GM21381 (cell line): ENCODE measurements at regions not wholly inside any gene's neighbourhood (a gene's known extent, or its start where the extent isn't known, plus 50 kb on each side); places are given as distances from the start of the nearest gene placed in this dataset.

Experiments
- ATAC-seq: cut with Tn5 transposase; IDR thresholded peaks from one replicate; pipeline ENCODE4 v1.9.1; 2021; ENCODE audit warnings: mild to moderate bottlenecking, moderate library complexity; ENCODE audit not compliant: unreplicated experiment

DNA sequence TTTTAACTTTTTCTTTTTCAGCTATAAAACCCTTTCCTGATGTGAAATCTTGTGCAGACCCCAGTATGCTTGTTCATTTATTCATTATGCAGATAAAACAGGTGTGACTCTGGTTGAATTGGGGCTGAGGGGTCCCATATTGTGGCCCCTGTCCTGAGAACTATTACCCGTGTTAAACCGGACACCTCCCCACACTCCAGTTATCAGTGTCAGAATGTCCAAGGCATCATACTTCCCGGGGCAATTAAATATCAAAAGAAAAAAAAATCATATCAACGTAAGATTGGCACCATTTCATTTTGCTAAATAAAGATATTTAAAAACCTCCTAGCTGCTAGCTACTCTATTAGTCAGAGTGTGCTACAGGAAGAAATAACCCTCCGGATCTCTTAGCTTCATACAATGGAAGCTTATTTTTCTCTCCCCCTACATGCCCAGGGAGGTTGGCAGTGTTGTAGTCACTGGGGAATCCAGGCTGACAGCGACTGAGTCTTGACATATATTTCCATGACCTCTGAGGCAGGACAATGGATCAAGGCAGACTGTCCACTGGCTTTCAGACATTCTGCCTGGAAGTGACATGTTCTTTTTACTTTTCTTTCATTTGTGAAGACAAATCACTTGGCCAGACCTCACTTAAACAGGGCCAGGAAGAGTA, 170.0 kb downstream of the SEC61B start:
- no peak for ATAC-seq

DNA sequence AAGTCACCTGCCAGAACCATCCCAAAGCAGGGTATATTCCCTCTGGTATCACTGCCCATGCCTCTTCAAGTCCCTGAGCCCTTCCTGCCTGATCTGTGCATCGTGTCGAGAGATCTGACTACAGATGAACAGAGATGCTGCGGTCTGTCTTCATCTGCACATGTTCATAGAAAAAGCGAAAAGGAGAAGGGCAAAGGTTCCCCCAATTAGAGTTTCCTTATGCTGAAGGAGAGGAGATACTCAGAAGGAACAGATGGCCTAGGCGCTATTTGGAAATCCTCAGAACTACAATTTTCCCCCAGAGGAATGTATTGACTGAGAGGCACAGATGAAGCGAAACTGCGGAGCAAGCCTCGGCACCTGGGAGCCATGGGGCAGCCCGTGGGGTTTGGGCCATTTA, 170.9 kb downstream of the SEC61B start:
- ATAC-seq: no peak

DNA sequence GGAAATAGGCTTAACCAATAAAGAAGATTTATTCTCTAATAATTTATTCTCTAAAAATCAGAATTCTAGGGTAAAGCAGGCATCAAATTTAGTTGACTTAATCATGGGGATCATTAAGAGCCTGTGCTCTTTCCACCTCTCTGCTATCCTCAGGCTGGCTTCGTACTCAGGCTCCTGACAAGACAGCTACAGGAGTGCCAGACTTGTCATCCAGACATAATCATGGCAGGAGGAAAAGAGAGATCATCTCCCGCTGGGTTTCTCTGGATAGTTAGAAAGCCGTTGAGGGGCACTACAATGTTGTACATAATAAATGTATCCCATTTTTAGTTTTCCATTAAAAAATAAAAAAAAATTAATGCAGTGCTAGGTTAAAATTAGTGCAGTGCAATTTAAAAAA, 171.9 kb downstream of the SEC61B start:
- no peak for ATAC-seq

DNA sequence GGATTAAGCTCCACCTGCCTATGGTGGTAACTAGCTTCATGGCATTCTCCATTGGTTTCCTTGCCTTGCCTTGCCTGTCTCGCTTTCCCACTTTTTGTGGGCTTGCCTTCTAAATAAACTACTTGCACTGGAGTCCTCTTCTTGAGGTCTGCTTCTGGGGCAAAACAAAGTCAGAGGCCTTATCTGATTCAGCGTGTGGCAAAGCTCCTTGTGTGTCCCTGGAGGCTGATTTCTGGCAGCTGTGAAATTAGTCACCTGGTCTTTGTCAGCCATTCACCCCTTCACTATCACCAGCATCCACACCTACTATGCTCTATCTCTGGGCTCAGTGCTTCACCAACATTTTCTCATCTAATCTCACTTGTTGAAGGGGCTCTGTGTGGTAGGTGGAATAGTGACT, 176.2 kb downstream of the SEC61B start:
- ATAC-seq: no peak

DNA sequence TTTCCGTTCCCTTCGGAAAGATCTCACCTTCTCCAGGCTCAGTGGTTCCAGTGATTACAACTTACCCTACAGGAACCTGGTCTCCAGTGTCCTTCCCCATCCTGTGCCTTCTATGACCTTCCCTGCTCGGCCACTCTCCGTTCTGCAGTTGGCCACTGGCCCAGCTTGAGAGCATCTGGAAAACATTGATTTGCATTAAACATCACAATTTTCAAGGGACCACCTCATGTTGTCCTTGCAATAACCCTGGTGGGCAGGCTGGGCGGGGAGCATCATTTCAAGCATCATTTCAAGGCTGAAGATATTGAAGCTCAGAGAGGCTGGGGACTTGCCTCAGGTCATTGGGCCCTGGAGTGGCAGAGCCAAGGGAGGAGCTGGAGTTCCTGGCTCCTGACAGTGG, 177.4 kb downstream of the SEC61B start:
- ATAC-seq: no peak

DNA sequence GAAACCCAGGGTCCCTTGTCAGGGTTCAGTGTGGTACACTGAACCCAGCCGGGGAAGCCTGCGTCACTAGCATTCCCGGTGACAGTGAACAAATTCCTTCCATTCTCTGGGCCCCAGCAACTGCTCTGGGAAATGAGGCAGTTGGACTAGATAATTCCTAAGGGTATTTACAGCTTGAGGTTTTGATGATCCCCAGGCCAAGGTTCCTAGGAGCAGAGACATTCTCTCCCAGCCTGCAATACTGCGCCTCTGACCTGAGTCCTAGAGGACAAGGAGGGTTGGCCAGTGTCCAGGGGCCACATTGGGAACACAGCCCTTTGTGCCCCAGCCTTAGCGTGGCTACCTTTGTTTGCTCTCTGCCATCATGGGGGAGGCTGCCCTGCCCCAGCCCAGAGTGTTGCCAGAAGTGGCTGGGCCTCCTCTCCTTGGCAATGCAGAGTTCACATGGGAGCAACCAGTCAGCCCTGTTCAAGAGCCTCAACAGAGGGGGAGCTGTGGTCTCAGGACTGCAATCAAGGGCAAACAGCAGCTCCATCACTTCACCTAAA, 178.2 kb downstream of the SEC61B start:
- ATAC-seq: no peak

DNA sequence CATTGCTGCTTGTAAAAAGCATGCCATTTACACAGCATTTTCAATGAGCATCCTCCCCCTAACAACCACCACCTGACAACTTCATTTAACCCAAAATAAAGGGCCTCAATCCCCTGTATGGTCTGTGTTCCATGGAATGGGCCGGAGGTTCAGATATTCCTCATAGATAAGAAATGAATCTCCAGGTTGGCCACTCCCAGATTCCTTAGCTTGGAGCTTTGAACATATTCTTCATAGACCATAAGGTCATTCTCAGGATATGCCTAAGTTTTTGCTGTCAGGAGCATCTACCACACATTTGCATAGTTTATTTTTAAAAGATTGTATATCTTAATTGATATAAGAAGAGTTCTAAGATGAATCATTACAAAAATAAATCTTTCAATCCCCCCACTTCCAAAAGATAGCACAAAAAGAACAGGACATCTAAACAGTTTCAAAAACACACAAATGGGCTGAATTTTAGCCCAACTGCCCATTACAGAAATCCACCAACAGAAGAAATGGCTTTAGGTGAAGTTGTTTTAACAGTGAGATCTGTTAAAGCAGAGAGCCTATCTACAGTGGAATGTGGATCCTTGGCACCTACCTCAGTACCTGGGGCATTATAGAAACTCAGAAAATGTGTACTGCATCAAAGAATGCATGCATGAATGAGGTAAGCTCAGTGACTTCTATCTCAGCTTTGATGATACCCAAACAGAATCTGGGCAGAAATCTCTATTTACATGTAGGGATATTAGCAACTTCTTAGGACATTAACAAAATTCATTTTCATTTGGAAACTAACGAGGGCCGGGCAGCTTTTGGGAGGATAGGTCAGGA, 179.8 kb downstream of the SEC61B start:
- ATAC-seq: no peak

DNA sequence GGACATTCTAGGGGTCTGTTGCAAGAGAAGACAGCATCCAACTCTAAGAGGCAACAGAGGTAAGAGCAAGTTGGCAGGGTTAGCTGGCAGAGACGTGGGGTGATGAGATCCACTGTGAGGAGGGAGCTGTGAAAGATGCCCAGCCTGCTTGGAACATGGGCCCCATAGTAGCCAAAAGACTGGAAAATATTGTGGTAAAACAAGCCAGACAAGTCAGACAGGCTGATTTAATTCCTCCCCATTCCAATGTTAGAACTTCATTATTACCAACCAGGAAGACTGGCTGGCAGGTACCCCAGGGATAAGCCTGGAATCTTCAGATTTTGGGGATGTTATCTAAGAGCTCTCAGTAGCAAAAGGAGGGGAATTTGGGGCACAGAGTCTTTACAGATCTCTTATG, 181.3 kb downstream of the SEC61B start:
- ATAC-seq: no peak

DNA sequence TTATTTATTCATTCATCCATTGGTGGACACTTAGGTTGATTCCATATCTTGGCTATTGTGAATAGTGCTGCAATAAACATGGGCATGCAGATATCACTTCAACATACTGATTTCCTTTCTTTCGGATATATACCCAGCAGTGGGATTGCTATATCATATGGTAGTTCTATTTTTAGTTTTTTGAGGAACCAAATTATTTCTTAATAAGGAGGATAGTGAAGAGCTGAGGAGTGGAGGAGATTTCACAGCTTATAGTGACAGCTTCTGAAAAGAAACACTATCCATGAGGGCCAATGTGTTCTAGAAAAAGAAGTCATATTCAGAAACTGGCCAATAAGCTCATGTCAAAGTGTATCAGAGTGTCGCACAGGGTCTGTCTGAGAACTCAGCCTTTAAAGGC, 183.3 kb downstream of the SEC61B start:
- ATAC-seq: no peak

DNA sequence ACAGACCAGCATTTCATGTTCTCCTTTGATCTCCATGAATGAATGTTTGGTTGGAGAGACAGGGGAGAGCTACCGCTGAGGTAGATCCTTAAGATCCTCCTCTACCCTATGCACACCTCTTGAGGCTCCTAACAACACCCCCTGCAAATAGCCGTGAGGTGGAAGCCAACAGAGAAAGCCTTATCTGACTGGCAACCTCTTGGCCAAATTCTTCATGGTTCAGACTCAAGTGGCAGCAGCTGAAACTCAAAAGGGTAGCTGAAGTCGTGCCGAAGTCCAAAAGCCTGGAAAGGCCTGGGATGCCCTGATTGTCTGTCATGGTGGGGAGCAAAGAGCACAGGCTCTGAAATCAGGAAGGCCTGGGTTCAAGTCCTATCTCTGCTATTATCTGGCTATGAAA, 184.9 kb downstream of the SEC61B start:
- ATAC-seq: no peak

DNA sequence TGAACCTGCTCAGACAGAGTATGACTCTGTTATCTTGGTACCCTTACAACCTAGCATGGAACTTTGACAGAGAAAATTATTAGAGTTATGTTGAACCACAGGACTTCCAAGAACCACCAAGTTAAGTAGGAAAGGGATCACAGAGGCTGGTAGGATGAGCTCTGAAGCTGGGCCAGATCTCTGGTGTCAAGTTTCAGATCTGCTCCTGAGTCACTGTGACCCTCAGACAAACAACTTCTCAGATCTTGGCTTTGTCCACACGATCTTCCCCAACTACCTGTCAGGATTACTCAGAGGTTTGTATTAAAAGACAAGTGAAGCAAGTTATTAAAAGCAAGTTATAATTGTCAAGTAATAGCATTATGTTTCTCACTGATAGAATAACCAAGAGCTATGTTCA, 189.0 kb downstream of the SEC61B start:
- no peak for ATAC-seq

DNA sequence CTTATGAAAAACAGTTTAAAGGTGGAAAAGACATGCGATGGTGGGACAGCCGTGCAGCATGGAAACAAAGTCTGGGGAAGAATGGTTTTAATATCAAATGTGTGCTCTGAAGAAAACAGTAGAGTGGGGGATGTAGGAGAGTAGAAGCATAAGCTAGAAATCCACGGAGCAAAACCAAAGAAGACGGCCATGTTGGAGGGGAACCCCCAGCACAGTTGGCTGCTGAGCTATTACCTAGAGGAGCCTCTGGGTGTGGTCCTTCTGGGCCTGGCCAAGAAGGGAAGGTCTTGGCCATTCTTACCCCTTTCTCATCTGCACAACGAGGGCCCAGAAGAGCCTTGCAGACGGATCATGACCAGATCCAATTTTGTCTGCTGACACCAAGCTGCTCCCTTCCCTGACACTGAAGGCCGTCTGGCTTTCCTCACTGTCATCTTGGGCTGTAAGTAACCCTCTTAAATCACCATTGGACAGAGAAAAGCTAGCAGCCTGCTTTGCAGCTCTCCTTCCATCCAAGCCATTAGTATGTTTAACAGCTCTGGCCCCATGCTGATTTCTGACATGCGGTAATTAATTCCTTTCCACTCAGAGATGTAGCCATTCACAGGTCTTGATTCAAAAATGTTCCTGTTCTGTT, 189.5 kb downstream of the SEC61B start:
- ATAC-seq: no peak

DNA sequence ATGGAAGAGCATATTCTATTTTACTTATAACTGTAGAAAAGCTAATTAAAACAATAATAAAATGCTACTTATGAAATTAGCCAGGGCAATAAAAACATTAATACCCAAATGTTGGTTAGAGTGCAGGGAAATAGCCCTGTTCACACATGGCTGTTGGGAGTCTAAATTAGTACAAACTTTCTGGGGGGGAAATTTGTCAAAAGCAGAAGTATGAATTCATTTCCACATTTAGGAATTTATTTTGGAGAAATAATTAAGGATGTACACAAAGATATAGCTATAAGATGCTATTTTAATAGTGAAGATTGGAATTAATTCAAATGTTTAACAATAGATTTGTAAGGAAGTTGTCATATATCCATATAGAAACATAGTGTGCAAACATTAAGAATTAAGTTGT, 190.5 kb downstream of the SEC61B start:
- ATAC-seq: no peak

DNA sequence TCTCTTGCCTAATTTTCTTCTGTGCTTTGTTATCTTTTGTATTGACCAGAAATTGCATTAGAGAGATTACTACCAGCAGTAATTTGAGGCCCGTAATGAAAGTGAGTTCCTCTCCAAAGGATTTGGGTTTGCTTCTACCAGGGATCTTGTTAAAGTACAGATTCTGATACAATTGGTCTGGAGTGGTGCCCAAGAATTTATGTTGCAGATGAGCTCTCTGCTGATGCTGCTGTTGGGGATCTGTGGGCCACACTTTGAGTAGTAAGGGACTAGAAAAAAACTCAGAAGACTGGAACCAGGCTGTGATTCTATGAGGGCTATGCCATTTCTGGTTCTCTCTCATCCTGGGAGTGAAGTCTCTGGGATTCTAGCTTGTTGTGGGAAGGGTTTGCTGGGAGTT, 192.2 kb downstream of the SEC61B start:
- ATAC-seq: no peak

DNA sequence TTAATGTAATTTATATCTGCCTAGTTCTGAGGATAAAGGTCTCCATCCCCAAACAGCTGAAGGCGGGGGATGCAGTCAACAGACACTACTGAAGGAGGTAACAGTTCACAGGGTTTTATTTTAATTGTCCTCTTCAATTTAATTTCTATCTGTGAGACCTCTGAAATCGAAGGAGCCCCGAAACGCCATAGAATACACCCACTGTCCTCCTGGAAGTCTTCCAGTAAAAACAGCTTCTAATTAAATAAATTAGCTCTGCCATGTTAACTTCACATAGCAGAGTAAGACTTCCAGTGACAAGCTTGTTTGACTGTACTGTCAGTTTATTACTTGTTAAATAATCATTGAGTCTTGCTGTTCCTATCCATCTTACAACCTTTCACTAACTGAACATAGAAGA, 193.5 kb downstream of the SEC61B start:
- ATAC-seq: no peak

DNA sequence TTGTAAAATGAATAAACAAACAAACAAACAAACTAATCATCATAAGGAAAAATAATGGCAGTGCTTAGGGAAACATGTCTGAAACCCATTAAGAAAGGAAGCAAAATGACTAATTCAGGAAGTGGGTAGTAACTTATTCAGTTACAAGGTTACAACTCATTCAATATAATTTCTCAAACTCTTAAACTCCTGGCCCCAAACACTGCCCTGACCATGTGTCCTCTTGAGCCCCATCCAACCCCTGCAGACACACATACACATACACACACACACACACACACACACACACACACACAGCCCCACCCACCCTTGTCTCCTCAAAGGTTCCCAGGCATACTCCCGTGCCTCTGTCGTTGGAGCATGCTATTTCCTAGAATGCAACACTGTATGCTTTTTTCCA, 193.9 kb downstream of the SEC61B start:
- no peak for ATAC-seq

DNA sequence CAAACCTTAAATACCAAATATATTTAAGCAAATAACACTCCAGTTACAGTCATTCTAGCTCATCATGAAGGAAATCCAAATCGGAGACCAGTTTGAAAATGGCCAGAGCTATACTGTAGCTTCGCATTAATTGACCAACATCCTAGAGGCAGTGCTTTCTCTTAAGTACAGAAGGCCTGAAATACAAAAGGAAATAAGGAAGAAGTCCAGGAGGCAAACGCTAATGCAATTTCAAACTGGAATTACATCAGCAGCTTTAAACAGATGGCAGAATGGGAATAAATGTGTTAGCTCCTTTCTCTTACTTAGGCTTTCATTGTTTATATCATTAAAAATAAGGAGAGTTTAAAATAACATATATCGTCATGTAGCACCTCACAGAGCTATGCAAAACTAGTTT, 197.0 kb downstream of the SEC61B start:
- ATAC-seq: no peak

DNA sequence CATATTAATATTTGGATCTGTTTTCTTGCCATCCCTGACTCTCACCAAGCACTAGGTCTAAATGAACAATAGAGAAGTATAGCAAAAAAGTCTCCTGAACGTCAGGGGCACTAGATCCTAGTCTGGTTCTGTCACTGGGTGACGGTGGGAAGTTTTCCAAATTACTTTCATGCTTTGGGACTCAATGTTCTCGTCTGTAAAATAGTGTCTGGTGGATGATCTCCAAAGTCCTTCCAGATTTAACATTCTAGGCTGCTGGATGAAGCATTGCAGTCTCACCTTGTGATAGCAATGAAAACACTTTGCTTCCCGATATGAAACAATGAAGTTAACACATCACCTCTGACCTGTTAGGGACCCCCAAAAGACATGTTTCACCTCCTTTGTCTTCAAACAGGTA, 199.3 kb downstream of the SEC61B start:
- ATAC-seq: no peak

DNA sequence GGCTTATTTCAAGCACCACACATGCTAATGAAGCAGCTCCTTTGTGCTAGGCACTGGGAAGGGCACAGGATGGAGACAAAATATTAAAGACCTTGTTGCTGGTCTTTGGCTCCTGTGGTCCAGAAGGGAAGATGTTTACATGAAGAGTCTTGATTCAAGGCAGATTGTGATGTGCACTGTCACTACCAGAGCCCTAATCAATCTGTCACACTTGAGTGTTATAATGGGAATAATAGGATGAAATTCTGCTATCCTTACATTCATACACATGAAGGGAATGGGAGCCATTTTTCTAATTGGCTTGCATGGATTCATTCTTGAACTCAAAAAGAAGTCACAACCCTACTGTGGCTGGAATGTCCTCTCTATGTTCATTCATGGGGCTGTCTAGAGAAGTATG, 203.0 kb downstream of the SEC61B start:
- no peak for ATAC-seq

DNA sequence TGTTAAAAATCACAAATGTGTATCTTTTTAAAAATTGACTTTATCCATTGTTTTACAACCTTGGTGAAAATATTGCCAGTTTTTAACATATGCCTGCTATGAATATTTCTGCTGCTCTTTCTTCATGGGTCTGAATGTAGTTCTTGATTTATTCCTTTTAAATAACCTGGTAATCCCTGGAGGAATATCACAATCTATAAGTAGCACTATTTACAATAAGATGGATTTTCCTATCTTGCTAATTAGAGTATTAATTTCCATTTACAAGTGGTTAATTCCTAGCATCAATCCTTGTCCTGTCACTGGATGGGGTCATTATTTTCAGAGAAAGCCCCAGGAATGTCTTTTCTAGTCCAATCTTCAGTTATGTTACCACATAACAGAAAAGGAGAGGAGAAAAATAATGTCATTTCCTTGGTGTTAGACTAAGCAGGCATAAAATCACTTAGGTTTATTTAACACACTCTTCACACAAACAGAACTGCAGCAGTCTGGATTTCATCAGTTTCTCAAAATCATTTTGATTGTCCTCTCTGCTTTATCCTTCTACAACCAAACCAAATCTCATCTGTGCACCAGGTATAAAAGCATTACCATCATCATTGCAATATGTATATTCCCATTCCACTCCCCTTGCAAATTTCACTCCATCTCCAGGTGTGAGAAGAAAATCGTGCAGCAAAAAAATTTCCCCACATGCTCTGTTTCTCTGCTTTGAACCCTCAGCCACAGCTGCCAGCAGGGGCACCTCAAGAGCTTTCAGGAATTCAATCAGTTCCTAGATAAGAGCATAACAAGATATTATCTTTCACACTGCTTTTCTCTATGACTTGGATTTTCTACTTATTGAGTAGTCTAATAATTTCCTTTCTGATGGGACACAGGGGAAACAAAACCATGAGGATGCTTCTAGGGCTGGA, 204.1 kb downstream of the SEC61B start:
- ATAC-seq: no peak

DNA sequence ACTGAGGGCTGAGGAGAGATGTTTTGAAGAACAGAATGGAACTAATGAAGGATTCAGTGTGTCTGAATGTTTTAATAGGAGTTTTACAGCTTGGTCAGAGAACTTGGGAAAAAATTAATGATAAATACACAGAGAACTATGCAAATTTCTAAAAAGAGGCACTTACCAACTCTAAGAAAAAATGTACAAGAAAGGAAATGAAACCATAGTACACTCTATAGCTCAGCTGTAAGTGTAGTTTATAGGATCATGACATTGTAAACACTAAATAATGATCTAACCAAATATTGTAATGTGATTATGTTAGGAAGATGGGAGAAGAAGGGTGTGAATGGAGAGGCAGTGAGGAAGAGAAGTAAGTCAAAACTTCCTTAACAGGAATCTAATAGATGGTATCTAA, 205.2 kb downstream of the SEC61B start:
- ATAC-seq: no peak
